ENCODE measurements at regions not wholly inside any gene's neighbourhood (a gene's known extent, or its start where the extent isn't known, plus 50 kb on each side); places are given as distances from the start of the nearest gene placed in this dataset.

GRCh38 chr3:127118366-127118765 is 74.6 kb upstream of the PRR23E start:
- no peaks in the 10 kb centered on the region for H3K27me3 ChIP-seq (ENCODE audit: control insufficient read depth, insufficient read depth, low read length)
- no peaks in the 10 kb centered on the region for H3K9me3 ChIP-seq (ENCODE audit: control insufficient read depth, insufficient read depth, low read depth, low read length)
- TF ChIP-seq CTCF (conservative IDR thresholded peaks at IDR 0.05 in 1 of 2, IDR thresholded peaks at IDR 0.05 in 1 of 2; ENCODE audit: low read depth in 1 of 2, low read length in 2 of 2) = no peak
- no peak for TF ChIP-seq EZH2 (IDR thresholded peaks at IDR 0.05; ENCODE audit: low read length, missing control alignments)
- no peak for DNase-seq (ENCODE audit: low read depth in 2 of 2)
- no peaks in the 10 kb centered on the region for H4K20me1 ChIP-seq (ENCODE audit: control insufficient read depth, extremely low read depth, insufficient read depth, low read length)
- H3K79me2 ChIP-seq (ENCODE audit: control insufficient read depth, insufficient read depth, low read length) = no peaks in the 10 kb centered on the region
- no peaks in the 10 kb centered on the region for H3K36me3 ChIP-seq (ENCODE audit: control insufficient read depth, insufficient read depth, low read length)
- H3K27ac ChIP-seq (ENCODE audit: insufficient read depth, low read length) = no peak overlapping the region
- H2AFZ ChIP-seq (ENCODE audit: low read length) = no peak overlapping the region
- no peak overlapping the region for H3K4me3 ChIP-seq (replicated peaks in 1 of 4; ENCODE audit: control extremely low read depth in 1 of 4, insufficient read depth in 1 of 4, low read depth in 3 of 4, low read length in 4 of 4)
- H3K9ac ChIP-seq (ENCODE audit: insufficient read depth, low read length) = no peak overlapping the region
- H3K4me1 ChIP-seq (ENCODE audit: control insufficient read depth, extremely low read depth, insufficient read depth, low read length) = no peaks in the 10 kb centered on the region
- H3K4me2 ChIP-seq (ENCODE audit: extremely low read depth, insufficient read depth, low read length) = no peak overlapping the region

GRCh38 chr3:127119693-127120464 is 73.1 kb upstream of the PRR23E start:
- no peak overlapping the region for H3K9ac ChIP-seq (ENCODE audit: insufficient read depth, low read length)
- H3K4me3 ChIP-seq (replicated peaks in 1 of 4; ENCODE audit: control extremely low read depth in 1 of 4, insufficient read depth in 1 of 4, low read depth in 3 of 4, low read length in 4 of 4) = no peak overlapping the region
- no peaks in the 10 kb centered on the region for H3K27me3 ChIP-seq (ENCODE audit: control insufficient read depth, insufficient read depth, low read length)
- H3K4me1 ChIP-seq (ENCODE audit: control insufficient read depth, extremely low read depth, insufficient read depth, low read length) = no peaks in the 10 kb centered on the region
- H3K36me3 ChIP-seq (ENCODE audit: control insufficient read depth, insufficient read depth, low read length) = no peaks in the 10 kb centered on the region
- H3K4me2 ChIP-seq (ENCODE audit: extremely low read depth, insufficient read depth, low read length) = no peak overlapping the region
- H2AFZ ChIP-seq (ENCODE audit: low read length) = no peak overlapping the region
- DNase-seq (ENCODE audit: low read depth in 2 of 2) = no peak
- no peaks in the 10 kb centered on the region for H4K20me1 ChIP-seq (ENCODE audit: control insufficient read depth, extremely low read depth, insufficient read depth, low read length)
- H3K27ac ChIP-seq (ENCODE audit: insufficient read depth, low read length) = no peak overlapping the region
- H3K79me2 ChIP-seq (ENCODE audit: control insufficient read depth, insufficient read depth, low read length) = no peaks in the 10 kb centered on the region
- no peak for TF ChIP-seq EZH2 (IDR thresholded peaks at IDR 0.05; ENCODE audit: low read length, missing control alignments)
- no peak for TF ChIP-seq CTCF (conservative IDR thresholded peaks at IDR 0.05 in 1 of 2, IDR thresholded peaks at IDR 0.05 in 1 of 2; ENCODE audit: low read depth in 1 of 2, low read length in 2 of 2)
- no peaks in the 10 kb centered on the region for H3K9me3 ChIP-seq (ENCODE audit: control insufficient read depth, insufficient read depth, low read depth, low read length)

- no peaks in the 10 kb centered on the region for H3K79me2 ChIP-seq (ENCODE audit: control insufficient read depth, insufficient read depth, low read length)
- H3K27ac ChIP-seq (ENCODE audit: insufficient read depth, low read length) = no peak overlapping the region
- no peak for TF ChIP-seq CTCF (conservative IDR thresholded peaks at IDR 0.05 in 1 of 2, IDR thresholded peaks at IDR 0.05 in 1 of 2; ENCODE audit: low read depth in 1 of 2, low read length in 2 of 2)
- TF ChIP-seq EZH2 (IDR thresholded peaks at IDR 0.05; ENCODE audit: low read length, missing control alignments) = no peak
- no peak overlapping the region for H3K4me3 ChIP-seq (replicated peaks in 1 of 4; ENCODE audit: control extremely low read depth in 1 of 4, insufficient read depth in 1 of 4, low read depth in 3 of 4, low read length in 4 of 4)
- no peaks in the 10 kb centered on the region for H4K20me1 ChIP-seq (ENCODE audit: control insufficient read depth, extremely low read depth, insufficient read depth, low read length)
- no peak for DNase-seq (ENCODE audit: low read depth in 2 of 2)
- no peaks in the 10 kb centered on the region for H3K9me3 ChIP-seq (ENCODE audit: control insufficient read depth, insufficient read depth, low read depth, low read length)
- H2AFZ ChIP-seq (ENCODE audit: low read length) = no peak overlapping the region
- no peaks in the 10 kb centered on the region for H3K4me1 ChIP-seq (ENCODE audit: control insufficient read depth, extremely low read depth, insufficient read depth, low read length)
- H3K9ac ChIP-seq (ENCODE audit: insufficient read depth, low read length) = no peak overlapping the region
- no peaks in the 10 kb centered on the region for H3K27me3 ChIP-seq (ENCODE audit: control insufficient read depth, insufficient read depth, low read length)
- H3K36me3 ChIP-seq (ENCODE audit: control insufficient read depth, insufficient read depth, low read length) = no peaks in the 10 kb centered on the region
- H3K4me2 ChIP-seq (ENCODE audit: extremely low read depth, insufficient read depth, low read length) = no peak overlapping the region
These were observed 71.9 kb upstream of the PRR23E start for GRCh38 chr3:127120851-127121647.

Measured in fibroblast of lung (primary cell).